Frontal cortex (tissue), 3 donors: ENCODE measurements at regions not wholly inside any gene's neighbourhood (a gene's known extent, or its start where the extent isn't known, plus 50 kb on each side); places are given as distances from the start of the nearest gene placed in this dataset.

Experiments
- DNase-seq, 2 donors: peaks; one replicate each; pipeline ENCODE4 v3.0.0; 2012; ENCODE audit warnings: low spot score in 2 of 2
- FAIRE-seq: peaks from 2 replicates; lab custom pipeline; 2012; peaks lifted over from hg19 to GRCh38; lab: Jason Lieb, UNC
- donor health status: control.
- donor health status: control.
- donor health status: control.

- FAIRE-seq (no peak), DNase-seq (no peak)
These were observed 103.4 kb downstream of the TSN start for GRCh38 chr2:121858847-121859246.

GRCh38 chr2:121860033-121860757 is 104.7 kb downstream of the TSN start:
- no peak for FAIRE-seq
- no peak for DNase-seq

- DNase-seq (no peak), FAIRE-seq (no peak)
These were observed 105.3 kb downstream of the TSN start for GRCh38 chr2:121860758-121861227.

- DNase-seq, result no peak
- no peak for FAIRE-seq
These were observed 106.8 kb downstream of the TSN start for GRCh38 chr2:121862286-121862685.

- no peak for DNase-seq
- no peak for FAIRE-seq
These were observed 110.5 kb downstream of the TSN start for GRCh38 chr2:121865914-121866313.

- no peak for FAIRE-seq
- DNase-seq, result no peak
These were observed 111.3 kb downstream of the TSN start for GRCh38 chr2:121866789-121867188.

- no peak for DNase-seq
- no peak for FAIRE-seq
These were observed 113.2 kb downstream of the TSN start for GRCh38 chr2:121868652-121869051.

- DNase-seq (no peak), FAIRE-seq (no peak)
These were observed 113.9 kb downstream of the TSN start for GRCh38 chr2:121869363-121869762.

- no peak for DNase-seq
- no peak for FAIRE-seq
These were observed 114.4 kb downstream of the TSN start for GRCh38 chr2:121869873-121870272.

GRCh38 chr2:121872651-121873050 is 117.2 kb downstream of the TSN start:
- FAIRE-seq, result no peak
- DNase-seq, result no peak

- FAIRE-seq, result no peak
- no peak for DNase-seq
These were observed 118.4 kb downstream of the TSN start for GRCh38 chr2:121873864-121874263.

GRCh38 chr2:121875585-121876185 is 120.2 kb downstream of the TSN start:
- DNase-seq (no peak), FAIRE-seq (no peak)

- FAIRE-seq (no peak), DNase-seq (no peak)
These were observed 121.9 kb downstream of the TSN start for GRCh38 chr2:121877366-121877765.

- FAIRE-seq (no peak), DNase-seq (no peak)
These were observed 124.8 kb downstream of the TSN start for GRCh38 chr2:121880283-121880682.

GRCh38 chr2:121881038-121881437 is 125.6 kb downstream of the TSN start:
- FAIRE-seq, result no peak
- DNase-seq, result no peak

GRCh38 chr2:121881950-121882349 is 126.5 kb downstream of the TSN start:
- DNase-seq (no peak), FAIRE-seq (no peak)

- DNase-seq, result no peak
- no peak for FAIRE-seq
These were observed 128.6 kb downstream of the TSN start for GRCh38 chr2:121884078-121884477.

GRCh38 chr2:121884511-121884921 is 129.1 kb downstream of the TSN start:
- FAIRE-seq (no peak), DNase-seq (no peak)

- FAIRE-seq, result no peak
- no peak for DNase-seq
These were observed 130.6 kb downstream of the TSN start for GRCh38 chr2:121886059-121886458.

GRCh38 chr2:121887513-121888188 is 132.2 kb downstream of the TSN start:
- FAIRE-seq (no peak), DNase-seq (no peak)

GRCh38 chr2:121888189-121888557 is 132.7 kb downstream of the TSN start:
- no peak for FAIRE-seq
- DNase-seq, result no peak
